Stimulated activated effector memory CD8-positive, alpha-beta T cell treated with anti-CD3 and anti-CD28 coated beads, Interleukin-12 subunit alpha, Interleukin-12 subunit beta, amount 100 ng/mL, for 72 hours (primary cell): ENCODE measurements at regions not wholly inside any gene's neighbourhood (a gene's known extent, or its start where the extent isn't known, plus 50 kb on each side); places are given as distances from the start of the nearest gene placed in this dataset.
"Not testable (repeated sequence)": the region's sequence is repeated elsewhere in the genome, so short reads cannot be mapped to it uniquely, and the experiment has no call there.

ENCODE experiments used
- ATAC-seq: fragments of 150-1000 bp; cut with Tn5 transposase; 2 replicates; pipeline ENCODE4 v1.10.0; 2021
- DNase-seq, 2 donors: peaks; one replicate each; pipeline ENCODE4 v3.0.0; 2021 to 2022; ENCODE audit warnings: low spot score in 2 of 2
- H3K27ac Mint-ChIP-seq: one replicate; pipeline ENCODE4 v1.8.0; 2022; ENCODE audit warnings: mild to moderate bottlenecking, mixed read lengths
- H3K36me3 Mint-ChIP-seq: one replicate; pipeline ENCODE4 v1.8.0; 2022; ENCODE audit warnings: mild to moderate bottlenecking, mixed read lengths
- H3K4me1 Mint-ChIP-seq: one replicate; pipeline ENCODE4 v1.8.0; 2022; ENCODE audit warnings: mixed read lengths
- H3K4me3 Mint-ChIP-seq: one replicate; pipeline ENCODE4 v1.8.0; 2022; ENCODE audit warnings: mild to moderate bottlenecking, mixed read lengths
- H3K9me3 Mint-ChIP-seq: one replicate; pipeline ENCODE4 v1.8.0; 2022; ENCODE audit warnings: mixed read lengths

DNA sequence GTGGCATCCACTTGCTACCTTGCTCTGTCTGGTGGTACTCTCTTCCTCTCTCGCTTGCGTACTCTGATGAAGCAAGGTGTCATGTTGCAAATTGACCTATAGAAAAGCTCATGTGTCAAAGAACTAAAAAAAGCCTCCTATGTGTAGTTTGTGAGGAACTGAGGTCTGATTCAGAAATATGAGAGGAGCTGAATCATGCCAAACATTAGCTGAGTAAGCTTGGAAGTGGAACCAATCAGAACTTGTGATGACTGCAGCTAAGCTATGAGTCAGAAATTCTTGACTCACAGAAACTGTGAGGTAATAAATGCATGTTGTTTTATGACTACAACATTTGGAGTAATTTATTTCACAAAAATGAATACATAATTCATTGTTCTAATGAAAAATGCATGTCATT, 2138.8 kb downstream of the PCDH7 start:
- DNase-seq (no peak), ATAC-seq (peak; percentile 53)

DNA sequence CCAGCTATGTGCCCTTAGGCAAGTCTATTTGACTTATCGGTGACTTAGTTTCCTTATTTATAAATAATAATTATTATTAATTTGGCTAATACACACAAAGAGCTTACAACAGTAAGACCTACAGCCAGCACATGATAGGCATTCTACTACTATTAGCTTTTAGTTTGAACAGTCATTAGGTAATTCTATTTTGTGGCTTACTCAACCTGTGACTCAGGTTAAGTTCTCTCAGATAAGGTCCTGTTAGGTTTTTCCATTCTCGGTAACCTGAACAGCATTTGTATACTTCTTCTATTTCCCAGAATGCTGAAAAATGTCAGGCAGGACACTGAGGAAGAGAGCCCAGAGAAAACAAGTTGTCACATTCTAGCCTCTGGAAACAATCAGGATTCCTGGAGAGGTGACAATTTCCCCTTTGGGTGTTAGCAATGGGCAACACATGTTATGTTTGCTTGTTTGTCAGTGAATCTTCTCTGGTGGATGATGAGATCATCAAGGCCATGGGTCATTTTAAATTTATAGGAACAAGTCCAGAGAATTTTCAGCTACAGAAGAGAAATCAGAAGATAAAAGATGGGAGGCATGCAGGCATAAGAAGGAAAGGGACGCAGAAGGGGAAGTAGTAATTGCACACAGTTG, 2144.7 kb downstream of the PCDH7 start:
- no peaks in the 10 kb centered on the region for H3K4me1 Mint-ChIP-seq
- H3K4me3 Mint-ChIP-seq, result no peak overlapping the region
- peaks cover 17% of the 10 kb centered on the region for H3K9me3 Mint-ChIP-seq
- H3K36me3 Mint-ChIP-seq, result no peaks in the 10 kb centered on the region
- ATAC-seq (no peak), DNase-seq (no peak)
- H3K27ac Mint-ChIP-seq, result no peak overlapping the region

More for the DNA sequence above, 2138.8 kb downstream of the PCDH7 start:
- no peaks in the 10 kb centered on the region for H3K4me1 Mint-ChIP-seq
- H3K27ac Mint-ChIP-seq, result no peak overlapping the region
- H3K36me3 Mint-ChIP-seq, result no peaks in the 10 kb centered on the region
- peaks cover 8% of the 10 kb centered on the region for H3K9me3 Mint-ChIP-seq
- no peak overlapping the region for H3K4me3 Mint-ChIP-seq

DNA sequence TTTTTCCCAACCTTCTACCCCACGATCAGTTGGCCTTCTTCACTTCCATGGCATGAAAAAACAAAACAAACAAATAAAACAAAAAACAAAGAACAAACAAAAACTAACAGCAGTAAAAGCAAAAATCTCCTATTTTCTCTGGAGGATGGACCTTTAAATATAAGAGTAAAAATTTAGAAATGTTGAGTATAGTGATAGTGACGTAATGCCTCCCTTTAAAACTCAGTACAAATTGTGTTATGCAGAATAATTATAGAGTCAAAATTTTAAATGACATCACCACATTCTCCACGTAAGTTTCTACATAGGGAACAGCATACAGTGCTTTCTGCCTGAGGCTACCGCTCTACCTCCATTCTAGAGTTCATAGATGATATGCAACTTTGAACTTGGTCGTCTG, 2156.4 kb downstream of the PCDH7 start:
- Mint-ChIP-seq H3K36me3 (no peaks in the 10 kb centered on the region), H3K4me1 (no peaks in the 10 kb centered on the region), H3K27ac (no peak overlapping the region), H3K9me3 (peaks cover 6% of the 10 kb centered on the region), H3K4me3 (no peak overlapping the region)
- DNase-seq (no peak), ATAC-seq (no peak)

DNA sequence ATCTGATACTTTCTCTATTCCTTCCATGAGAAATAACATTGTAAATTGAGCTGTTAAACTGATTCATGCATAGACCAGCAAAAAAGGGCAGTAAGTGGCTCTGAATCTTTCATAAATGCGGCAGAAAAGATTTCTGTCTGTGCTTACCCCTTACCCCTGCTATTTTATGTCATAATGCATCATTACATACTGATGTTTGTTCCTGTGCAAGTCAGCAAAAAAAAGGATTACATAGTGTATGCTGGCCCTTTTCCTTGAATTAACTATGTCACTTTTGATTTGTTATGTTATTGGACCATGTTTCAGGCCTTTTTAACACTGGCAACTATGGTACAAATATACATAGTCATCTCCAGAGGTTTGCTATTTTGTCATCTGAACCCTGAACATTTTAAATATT, 2159.7 kb downstream of the PCDH7 start:
- DNase-seq (no peak), ATAC-seq (no peak)
- Mint-ChIP-seq H3K4me1 (no peaks in the 10 kb centered on the region), H3K9me3 (peaks cover 7% of the 10 kb centered on the region), H3K27ac (no peak overlapping the region), H3K36me3 (no peaks in the 10 kb centered on the region), H3K4me3 (no peak overlapping the region)

DNA sequence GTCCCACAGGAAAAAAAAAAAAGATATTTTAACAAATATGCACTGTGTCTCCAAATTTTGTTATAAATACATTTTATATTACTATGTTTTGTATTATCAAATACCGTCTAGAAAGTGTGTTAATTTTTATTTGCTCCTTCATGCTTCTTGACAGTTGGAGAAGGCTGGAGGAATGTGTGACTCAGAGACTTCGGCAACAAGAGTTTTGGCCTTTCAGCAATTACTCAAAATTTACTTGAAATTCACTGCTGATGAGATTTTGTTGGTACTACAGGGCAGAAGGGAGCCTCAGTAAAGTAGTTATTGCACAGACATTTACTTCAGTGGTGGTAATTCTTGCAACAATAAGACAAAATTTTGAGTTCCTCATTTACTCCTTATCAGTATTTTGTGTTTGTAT, 2164.0 kb downstream of the PCDH7 start:
- DNase-seq (no peak), ATAC-seq (no peak)
- Mint-ChIP-seq H3K4me1 (no peaks in the 10 kb centered on the region), H3K27ac (no peak overlapping the region), H3K36me3 (no peaks in the 10 kb centered on the region), H3K9me3 (peaks cover 6% of the 10 kb centered on the region), H3K4me3 (no peak overlapping the region)

DNA sequence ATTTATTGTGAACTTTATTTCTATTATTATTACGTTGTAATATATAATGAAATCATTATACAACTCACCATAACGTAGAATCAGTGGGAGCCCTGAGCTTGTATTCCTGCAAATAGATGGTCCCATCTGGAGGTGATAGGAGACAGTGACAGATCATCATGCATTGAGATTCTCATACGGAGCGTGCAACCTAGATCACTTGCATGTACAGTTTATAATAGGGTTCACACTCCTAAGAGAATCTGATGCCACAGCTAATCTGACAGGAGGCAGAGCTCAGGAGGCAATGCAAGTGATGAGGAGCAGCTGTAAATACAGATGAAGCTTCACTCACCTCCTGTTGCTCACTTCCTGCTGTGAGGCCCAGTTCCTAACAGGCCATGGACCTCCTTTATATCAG, 2170.2 kb downstream of the PCDH7 start:
- H3K36me3 Mint-ChIP-seq, result no peaks in the 10 kb centered on the region
- DNase-seq, result no peak

DNA sequence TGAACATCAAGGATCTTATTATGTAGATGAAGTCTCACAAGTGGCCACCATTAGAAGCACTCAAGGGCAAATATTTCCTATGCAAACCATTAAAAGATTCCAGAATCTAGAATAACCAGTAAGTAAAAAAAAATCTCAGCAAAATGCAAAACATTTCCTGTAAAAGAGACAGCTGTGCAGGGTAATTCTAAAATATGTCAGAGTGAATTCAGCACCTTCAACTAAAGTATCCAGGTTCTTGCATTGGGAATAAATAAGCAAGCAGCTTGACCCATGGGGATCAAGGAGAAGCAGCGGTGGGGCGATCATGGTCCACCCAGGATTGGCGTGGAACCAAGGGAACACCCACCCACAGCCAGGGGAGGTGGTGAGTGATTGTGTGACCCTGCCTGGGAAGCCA, 2188.9 kb downstream of the PCDH7 start:
- Mint-ChIP-seq H3K27ac (no peak overlapping the region), H3K36me3 (no peaks in the 10 kb centered on the region), H3K4me3 (no peak overlapping the region), H3K9me3 (peaks cover 18% of the 10 kb centered on the region), H3K4me1 (no peaks in the 10 kb centered on the region)
- DNase-seq, result no peak
- ATAC-seq, result no peak

More for the DNA sequence above, 2170.2 kb downstream of the PCDH7 start:
- Mint-ChIP-seq H3K4me3 (no peak overlapping the region), H3K27ac (no peak overlapping the region), H3K4me1 (no peaks in the 10 kb centered on the region), H3K9me3 (peaks cover 8% of the 10 kb centered on the region)
- no peak for ATAC-seq

DNA sequence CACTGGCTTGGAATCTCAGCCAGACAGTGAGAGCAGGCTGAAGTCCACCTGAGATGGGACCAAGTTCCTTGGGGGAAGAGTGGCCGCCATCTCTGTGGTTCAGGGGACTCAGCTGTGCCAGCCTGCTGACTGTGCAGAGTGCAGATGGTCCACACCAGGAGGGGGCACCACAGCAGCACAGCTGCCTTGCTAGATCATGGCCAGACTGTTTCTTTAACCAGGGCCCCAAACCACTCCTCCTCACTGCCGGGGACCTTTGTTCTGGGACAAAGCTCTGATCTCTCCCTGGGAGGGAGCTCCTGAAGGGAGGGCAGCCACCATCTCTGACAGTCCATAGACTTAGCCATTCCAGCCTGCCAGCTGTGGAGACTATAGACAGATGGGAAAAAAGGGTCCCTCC, 2189.6 kb downstream of the PCDH7 start:
- no peak overlapping the region for H3K4me3 Mint-ChIP-seq
- peaks cover 15% of the 10 kb centered on the region for H3K9me3 Mint-ChIP-seq
- no peaks in the 10 kb centered on the region for H3K4me1 Mint-ChIP-seq
- no peak for DNase-seq
- H3K36me3 Mint-ChIP-seq, result no peaks in the 10 kb centered on the region
- H3K27ac Mint-ChIP-seq, result no peak overlapping the region
- peak; percentile 26 for ATAC-seq

DNA sequence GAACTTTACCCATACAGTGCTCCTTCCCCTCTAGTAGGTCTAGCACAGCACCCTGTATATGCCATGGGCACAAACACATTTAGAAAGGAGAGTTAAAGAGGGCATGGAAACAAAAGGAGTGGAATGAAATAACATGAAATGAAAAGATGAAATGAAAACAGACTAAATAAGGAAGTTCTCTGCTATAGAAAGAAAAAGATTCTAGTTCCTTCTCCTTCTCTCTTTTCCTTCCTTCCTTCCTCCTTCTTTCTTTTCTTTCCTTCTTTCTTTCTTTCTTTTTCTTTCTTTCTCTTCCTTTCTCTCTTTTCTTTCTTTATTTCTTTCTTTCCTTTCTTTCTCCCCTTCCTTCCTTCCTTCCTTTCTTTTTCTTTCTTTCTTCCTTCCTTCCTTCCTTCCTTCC, 2197.4 kb downstream of the PCDH7 start:
- Mint-ChIP-seq H3K36me3 (no peaks in the 10 kb centered on the region), H3K27ac (no peak overlapping the region), H3K4me3 (no peak overlapping the region), H3K4me1 (no peaks in the 10 kb centered on the region), H3K9me3 (peaks cover 8% of the 10 kb centered on the region)
- DNase-seq (no peak), ATAC-seq (no peak)

DNA sequence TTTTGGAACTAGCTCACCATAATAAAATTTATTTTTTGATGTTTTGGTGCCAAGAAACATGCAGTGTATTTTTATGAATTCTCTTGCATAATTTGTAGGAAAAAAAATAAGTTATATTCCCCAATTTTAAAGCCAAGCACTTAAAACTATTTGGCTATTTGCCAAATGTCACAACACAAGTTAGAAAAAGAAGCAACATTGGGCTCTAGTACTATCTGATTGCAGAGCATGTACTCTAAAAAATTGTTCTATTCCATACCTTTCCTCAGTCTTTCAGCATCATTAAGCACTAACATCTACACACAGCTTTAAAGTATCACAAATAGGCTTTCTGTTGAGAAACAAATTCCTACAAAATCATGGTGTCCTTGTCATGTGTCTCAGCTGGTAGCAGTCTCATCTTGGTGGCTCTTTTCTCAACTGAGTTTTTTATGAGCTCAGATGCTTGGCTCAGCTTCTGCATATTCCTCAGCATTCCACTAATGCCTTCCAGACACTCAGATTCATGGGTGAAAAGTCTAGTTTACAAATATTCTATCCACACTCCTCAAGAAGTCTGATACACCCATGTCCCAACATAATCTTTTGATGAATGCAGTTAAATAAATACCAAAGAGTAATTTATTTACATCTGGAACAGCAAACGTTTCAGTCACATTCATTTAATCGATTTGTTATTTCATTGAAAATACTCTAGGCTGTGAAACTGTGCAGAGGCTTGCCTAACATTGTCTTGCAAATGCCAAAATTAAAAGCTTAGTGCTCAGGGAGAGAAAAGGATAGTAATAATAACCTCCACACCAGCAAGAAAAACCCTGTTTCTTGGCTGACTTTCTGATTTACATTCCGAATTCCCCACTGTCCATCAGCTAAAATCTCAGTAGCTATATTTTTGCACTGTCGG, 2209.9 kb downstream of the PCDH7 start:
- peaks cover 6% of the 10 kb centered on the region for H3K9me3 Mint-ChIP-seq
- H3K4me1 Mint-ChIP-seq, result no peaks in the 10 kb centered on the region
- H3K4me3 Mint-ChIP-seq, result no peak overlapping the region
- no peaks in the 10 kb centered on the region for H3K36me3 Mint-ChIP-seq
- ATAC-seq, result no peak
- no peak overlapping the region for H3K27ac Mint-ChIP-seq
- no peak for DNase-seq

DNA sequence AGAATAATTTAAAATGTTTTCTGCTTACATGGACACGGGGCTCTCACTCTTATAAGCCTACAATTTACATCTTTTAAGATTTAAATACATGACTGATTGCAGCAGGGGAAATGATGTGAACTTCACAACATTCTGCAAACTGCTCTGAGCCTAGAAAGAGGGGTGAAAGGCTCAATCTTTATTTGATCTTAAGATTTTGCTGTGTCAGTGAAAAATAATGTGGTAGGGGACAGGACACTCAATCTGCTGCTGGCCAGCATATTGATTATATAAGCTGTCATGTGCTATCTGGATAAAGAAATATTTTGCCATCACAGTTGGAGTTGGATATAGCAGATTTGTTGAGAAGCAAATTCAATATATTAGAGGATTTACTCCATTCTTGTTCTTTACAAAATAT, 2210.5 kb downstream of the PCDH7 start:
- no peak for ATAC-seq
- DNase-seq, result no peak
- peaks cover 6% of the 10 kb centered on the region for H3K9me3 Mint-ChIP-seq
- H3K4me1 Mint-ChIP-seq, result no peaks in the 10 kb centered on the region
- H3K4me3 Mint-ChIP-seq, result no peak overlapping the region
- no peak overlapping the region for H3K27ac Mint-ChIP-seq
- no peaks in the 10 kb centered on the region for H3K36me3 Mint-ChIP-seq

DNA sequence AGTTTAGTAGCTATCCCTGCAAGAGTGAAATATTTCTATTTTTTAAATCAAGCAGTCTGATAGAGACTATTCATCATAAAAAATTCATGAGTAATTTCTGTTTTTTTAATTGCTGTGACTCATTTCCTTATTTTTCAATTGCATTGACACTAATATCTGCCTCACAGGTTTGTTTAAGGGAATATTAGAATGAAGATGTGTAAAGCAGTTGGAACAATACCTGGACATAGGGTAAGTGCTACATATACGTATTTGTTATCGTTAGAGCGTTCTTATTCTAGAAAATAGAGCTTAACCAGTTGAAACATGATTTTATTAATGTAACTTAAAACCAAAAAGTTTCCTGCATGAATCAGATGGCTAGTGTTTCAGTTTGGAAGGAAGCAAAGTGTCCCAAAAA, 2211.3 kb downstream of the PCDH7 start:
- ATAC-seq (no peak), DNase-seq (no peak)
- no peaks in the 10 kb centered on the region for H3K36me3 Mint-ChIP-seq
- H3K4me1 Mint-ChIP-seq, result no peaks in the 10 kb centered on the region
- H3K27ac Mint-ChIP-seq, result no peak overlapping the region
- peaks cover 10% of the 10 kb centered on the region for H3K9me3 Mint-ChIP-seq
- no peak overlapping the region for H3K4me3 Mint-ChIP-seq

DNA sequence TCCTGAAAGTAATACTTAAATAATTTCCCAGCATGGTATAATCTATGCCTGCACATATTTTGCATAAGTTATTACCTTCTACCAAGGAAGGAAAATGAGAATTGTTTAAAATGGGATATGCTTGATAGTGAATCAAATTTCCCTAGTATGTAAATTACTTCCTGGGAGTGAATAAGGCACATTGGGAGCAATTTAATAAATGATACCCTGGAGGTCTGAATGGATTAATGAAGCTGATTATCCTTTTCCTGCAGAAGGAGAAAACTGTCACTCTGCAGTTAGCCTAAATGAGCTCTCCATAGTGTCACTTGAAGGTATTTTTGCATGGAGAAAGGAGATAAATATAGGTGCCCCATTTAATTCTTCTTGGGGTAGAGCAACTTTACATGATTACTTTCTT, 2212.0 kb downstream of the PCDH7 start:
- no peak overlapping the region for H3K4me3 Mint-ChIP-seq
- no peak for DNase-seq
- H3K4me1 Mint-ChIP-seq, result no peaks in the 10 kb centered on the region
- H3K27ac Mint-ChIP-seq, result no peak overlapping the region
- ATAC-seq, result no peak
- H3K9me3 Mint-ChIP-seq, result peaks cover 10% of the 10 kb centered on the region
- H3K36me3 Mint-ChIP-seq, result no peaks in the 10 kb centered on the region

DNA sequence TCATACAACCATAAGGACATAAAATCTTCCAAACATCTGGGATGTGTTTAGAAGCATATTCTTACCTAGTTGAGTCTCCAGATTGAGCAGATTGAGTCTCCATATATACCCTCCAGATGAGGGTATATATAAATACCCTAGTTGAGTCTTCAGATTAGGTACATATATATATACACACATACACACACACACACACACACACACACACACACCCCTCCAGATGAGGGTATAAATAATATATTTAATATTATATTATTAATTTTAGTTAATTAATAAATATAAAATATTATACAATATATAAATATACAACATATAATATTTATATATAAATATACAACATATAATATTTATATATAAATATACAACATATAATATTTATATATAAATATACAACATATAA, 2219.1 kb downstream of the PCDH7 start:
- not testable (repeated sequence) for H3K4me1 Mint-ChIP-seq, H3K36me3 Mint-ChIP-seq, H3K27ac Mint-ChIP-seq, H3K4me3 Mint-ChIP-seq, DNase-seq, ATAC-seq
- H3K9me3 Mint-ChIP-seq, result peaks cover 18% of the 10 kb centered on the region

DNA sequence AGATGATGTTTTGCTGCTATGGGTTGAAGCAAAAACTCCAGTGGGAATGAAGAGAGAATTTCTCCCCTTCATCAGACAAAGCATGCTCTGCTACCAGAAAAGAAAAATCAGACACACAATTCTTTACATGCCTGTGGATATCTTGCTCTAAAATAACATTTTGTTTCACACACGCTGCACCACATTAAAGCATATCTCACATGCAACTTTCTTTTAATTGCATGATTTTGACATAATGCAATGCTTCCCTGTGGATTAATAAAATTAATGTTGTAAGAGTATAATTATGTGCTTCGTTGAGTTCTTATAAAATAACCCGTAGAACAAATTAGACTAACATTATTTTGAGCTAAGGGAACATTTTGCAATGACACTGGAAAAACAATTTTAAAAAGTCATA, 2230.7 kb downstream of the PCDH7 start:
- H3K4me1 Mint-ChIP-seq, result no peaks in the 10 kb centered on the region
- DNase-seq (no peak), ATAC-seq (no peak)
- H3K27ac Mint-ChIP-seq, result no peak overlapping the region
- H3K36me3 Mint-ChIP-seq, result no peaks in the 10 kb centered on the region
- H3K9me3 Mint-ChIP-seq, result peaks cover 24% of the 10 kb centered on the region
- H3K4me3 Mint-ChIP-seq, result no peak overlapping the region

DNA sequence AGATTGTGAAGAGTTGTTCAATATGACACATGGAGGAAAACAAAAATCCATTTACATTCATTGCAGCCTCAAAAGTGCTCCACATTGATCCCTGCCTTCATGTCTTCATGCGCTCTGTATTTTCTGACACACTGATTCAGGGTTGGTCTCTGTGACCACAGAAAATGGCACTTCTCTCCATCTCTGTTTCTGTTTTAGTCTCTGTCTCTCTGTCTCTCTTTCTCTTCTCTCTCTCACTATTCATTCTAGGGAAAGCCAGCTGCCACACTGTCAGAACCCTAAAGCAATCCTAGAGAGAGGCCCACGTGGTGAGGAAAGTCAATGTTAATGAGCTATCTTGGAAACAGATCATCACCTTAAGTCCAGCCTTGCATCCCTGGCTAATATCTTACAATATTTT, 2238.4 kb downstream of the PCDH7 start:
- no peak overlapping the region for H3K4me3 Mint-ChIP-seq
- H3K27ac Mint-ChIP-seq, result no peak overlapping the region
- no peak for DNase-seq
- no peak for ATAC-seq
- no peaks in the 10 kb centered on the region for H3K4me1 Mint-ChIP-seq
- H3K9me3 Mint-ChIP-seq, result peaks cover 8% of the 10 kb centered on the region
- H3K36me3 Mint-ChIP-seq, result no peaks in the 10 kb centered on the region
